Astrocyte of the cerebellum (primary cell): ENCODE measurements at regions not wholly inside any gene's neighbourhood (a gene's known extent, or its start where the extent isn't known, plus 50 kb on each side); places are given as distances from the start of the nearest gene placed in this dataset.

Source experiments
- DNase-seq: peaks from one replicate; pipeline ENCODE4 v3.0.0-alpha.2; 2011; ENCODE audit warnings: low read depth
- H3K4me3 ChIP-seq: 2 replicates; pipeline ENCODE4 v1.5.1; 2011; ENCODE audit warnings: mild to moderate bottlenecking, low read depth, low read length, moderate library complexity
- in situ Hi-C: cut with HindIII; loops from 2 replicates; pipeline ENCODE4 v1.10.0; 2017; ENCODE audit warnings: low sequenced_read_pairs
- TF ChIP-seq, protein P1 (sequence below): IDR thresholded peaks from 2 replicates; pipeline ENCODE4 v1.5.1; 2012; ENCODE audit warnings: low read length, low read depth, moderate library complexity, mild to moderate bottlenecking; ENCODE audit errors: missing control alignments

DNA sequence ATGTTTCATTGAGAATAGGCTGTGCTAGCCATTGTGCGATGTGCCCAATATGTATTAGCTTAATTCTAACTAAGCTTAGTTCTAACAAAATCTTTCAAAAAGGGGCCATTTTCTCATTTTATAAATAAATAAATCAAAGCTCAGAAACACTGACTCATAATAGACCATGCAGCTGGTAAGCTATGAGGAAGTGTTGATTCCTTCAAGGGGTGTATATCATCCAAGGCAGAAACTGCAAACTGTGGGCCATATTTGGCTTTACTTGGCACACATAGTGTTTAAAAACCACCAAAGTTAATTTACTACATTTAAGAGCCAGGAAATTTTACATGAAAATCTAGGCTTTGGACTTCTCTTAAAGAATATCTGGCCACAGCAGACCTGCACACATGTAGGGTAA is 136.5 kb downstream of the ZNF621 start:
- TF ChIP-seq, protein P1, sequence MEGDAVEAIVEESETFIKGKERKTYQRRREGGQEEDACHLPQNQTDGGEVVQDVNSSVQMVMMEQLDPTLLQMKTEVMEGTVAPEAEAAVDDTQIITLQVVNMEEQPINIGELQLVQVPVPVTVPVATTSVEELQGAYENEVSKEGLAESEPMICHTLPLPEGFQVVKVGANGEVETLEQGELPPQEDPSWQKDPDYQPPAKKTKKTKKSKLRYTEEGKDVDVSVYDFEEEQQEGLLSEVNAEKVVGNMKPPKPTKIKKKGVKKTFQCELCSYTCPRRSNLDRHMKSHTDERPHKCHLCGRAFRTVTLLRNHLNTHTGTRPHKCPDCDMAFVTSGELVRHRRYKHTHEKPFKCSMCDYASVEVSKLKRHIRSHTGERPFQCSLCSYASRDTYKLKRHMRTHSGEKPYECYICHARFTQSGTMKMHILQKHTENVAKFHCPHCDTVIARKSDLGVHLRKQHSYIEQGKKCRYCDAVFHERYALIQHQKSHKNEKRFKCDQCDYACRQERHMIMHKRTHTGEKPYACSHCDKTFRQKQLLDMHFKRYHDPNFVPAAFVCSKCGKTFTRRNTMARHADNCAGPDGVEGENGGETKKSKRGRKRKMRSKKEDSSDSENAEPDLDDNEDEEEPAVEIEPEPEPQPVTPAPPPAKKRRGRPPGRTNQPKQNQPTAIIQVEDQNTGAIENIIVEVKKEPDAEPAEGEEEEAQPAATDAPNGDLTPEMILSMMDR = no peak
- no peak overlapping the region for H3K4me3 ChIP-seq
- in situ Hi-C loops = no loop called here
- DNase-seq = no peak

DNA sequence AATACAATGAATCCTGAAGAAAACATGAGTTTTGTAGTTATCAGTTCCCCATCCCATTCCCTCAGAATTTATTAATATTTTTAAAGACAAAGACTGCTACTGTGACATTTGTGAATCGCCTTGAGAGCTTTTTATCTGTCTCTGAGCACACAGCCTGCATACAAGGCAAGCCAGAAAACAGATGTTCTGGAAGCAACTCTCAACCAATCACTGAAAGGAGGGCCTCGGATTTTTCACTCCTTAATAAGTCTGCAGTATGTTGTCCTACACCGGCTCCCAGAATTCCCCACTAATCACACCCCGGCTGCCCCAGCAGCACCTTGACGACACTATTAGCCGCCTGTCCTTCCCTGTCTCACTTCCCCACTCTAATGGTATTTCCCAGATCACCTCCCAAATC is 138.5 kb downstream of the ZNF621 start:
- H3K4me3 ChIP-seq = no peak overlapping the region
- no peak for DNase-seq
- in situ Hi-C loops = no loop called here
- TF ChIP-seq, protein P1 = no peak

DNA sequence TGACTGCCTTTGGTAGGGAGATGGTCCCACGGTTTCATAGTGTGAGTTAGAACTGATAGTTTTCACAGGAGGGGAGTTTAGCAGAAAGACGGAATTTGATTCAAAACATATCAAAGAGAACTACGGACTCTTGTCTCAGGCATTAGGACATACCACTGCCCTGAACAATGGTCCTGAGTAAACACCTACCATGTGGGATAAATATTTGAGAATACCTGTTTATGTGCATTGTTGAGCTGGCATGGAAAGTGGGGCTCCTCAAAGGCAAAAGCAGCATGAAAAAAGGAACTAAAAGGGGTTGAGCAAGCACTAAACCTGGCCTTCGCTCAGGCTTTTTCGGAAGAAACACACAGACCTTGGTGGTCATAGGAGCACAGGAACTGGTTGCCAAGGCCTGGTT is 144.4 kb downstream of the ZNF621 start:
- in situ Hi-C loops = no loop called here
- no peak for DNase-seq
- TF ChIP-seq, protein P1 = no peak
- H3K4me3 ChIP-seq = no peak overlapping the region

DNA sequence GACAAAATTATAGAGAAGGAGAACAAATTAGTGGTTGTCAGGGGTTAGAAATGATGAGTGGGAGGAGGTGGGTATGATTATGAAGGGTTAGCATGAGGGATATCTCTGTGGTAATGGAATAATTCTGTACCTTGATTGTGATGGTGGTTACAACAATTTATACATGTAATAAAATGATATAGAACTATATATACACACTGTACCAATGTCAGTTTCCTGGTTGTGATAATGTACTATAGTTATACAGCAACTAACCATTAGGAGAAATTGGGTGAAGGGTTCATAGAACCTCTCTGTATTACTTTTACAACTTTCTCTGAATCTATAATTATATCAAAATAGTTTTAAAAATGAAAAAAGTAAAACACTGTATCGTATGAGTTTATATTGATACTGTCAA is 148.1 kb downstream of the ZNF621 start:
- no peak overlapping the region for H3K4me3 ChIP-seq
- TF ChIP-seq, protein P1 = no peak
- DNase-seq = no peak
- in situ Hi-C loops = no loop called here

DNA sequence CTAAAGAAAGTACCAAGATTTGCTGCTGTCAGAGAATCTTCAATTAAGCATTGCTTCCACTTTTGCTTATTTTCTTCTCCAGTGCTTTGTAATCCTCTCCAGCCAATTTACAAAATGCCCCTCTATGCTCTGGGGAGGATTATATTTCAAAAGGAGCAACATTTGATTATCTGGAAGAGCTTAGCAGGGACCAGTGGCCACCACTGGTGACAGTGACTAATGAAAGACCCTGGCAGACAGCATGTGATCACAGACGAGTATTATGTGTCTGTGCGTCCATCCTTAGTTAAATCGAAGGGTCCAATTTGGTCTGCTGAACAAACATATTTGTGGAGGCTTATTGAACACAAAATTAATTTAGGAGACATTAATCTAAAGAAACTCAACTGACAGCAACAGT is 152.6 kb downstream of the ZNF621 start:
- TF ChIP-seq, protein P1 = no peak
- H3K4me3 ChIP-seq = no peak overlapping the region
- in situ Hi-C loops = no loop called here
- no peak for DNase-seq

DNA sequence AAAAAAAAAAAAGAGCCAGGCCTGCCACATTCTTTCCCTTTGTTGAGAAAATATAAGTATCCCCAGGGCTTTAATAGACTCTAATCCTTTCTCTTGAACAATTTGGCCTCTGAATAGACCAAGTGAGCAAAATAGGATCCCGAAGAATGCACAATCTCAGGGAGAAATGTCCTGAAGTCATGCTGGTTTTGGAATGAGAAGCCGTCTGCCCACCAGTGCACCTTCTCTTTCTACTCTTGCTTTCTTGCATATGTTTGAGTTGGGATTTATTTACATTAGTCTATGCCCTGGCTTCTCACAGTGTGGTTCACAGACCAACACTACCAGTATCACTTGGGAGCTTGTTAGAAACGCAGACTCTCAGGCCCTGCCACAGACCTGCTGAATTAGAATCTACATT is 153.0 kb downstream of the ZNF621 start:
- TF ChIP-seq, protein P1 = no peak

DNA sequence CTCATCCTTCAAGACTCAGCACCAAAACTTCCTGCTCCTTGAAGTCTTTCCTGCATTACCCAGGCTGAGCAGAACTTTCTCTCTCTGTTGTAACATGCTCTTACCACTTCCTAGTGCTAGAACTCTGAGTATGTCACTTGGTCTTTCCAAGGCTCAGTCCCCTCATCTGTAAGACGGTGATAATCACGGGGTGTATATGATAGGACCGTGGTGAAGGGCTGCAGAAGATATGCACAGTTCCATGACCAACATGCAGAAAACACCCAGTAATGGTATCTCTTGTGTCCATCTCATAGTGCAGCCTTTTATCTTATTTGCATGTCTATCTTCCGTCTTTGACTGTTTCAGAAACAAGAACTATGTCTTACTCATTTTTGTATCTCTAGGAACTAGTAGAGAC is 154.5 kb downstream of the ZNF621 start:
- TF ChIP-seq, protein P1 = no peak
- in situ Hi-C loops = no loop called here
- H3K4me3 ChIP-seq = no peak overlapping the region
- no peak for DNase-seq

More for the DNA sequence above, 153.0 kb downstream of the ZNF621 start:
- no peak overlapping the region for H3K4me3 ChIP-seq
- DNase-seq = no peak
- in situ Hi-C loops = no loop called here
